Loucy (cell line): ENCODE measurements at regions not wholly inside any gene's neighbourhood (a gene's known extent, or its start where the extent isn't known, plus 50 kb on each side); places are given as distances from the start of the nearest gene placed in this dataset.

ENCODE experiments used
- H2AFZ ChIP-seq: fragments of 200-600 bp; sonication (generic); 2 replicates; pipeline ENCODE4 v1.6.0; 2016; ENCODE audit warnings: antibody characterized with exemption, mild to moderate bottlenecking, low read length, moderate library complexity
- H3F3A ChIP-seq: fragments of 200-600 bp; 2 replicates; pipeline ENCODE4 v1.6.0; 2016; ENCODE audit warnings: antibody characterized with exemption, low read depth, mild to moderate bottlenecking
- H3K27me3 ChIP-seq: fragments of 200-600 bp; sonication (generic); 2 replicates; pipeline ENCODE4 v1.6.1; 2014; ENCODE audit warnings: low read length, mild to moderate bottlenecking; ENCODE audit not compliant: insufficient read depth, poor library complexity, severe bottlenecking
- H3K36me3 ChIP-seq: fragments of 200-600 bp; sonication (generic); 2 replicates; pipeline ENCODE4 v1.6.1; 2016; ENCODE audit warnings: low read length; ENCODE audit not compliant: insufficient read depth
- H3K4me1 ChIP-seq: fragments of 200-600 bp; sonication (generic); 2 replicates; pipeline ENCODE4 v1.5.1; 2014; ENCODE audit warnings: low read length, mild to moderate bottlenecking; ENCODE audit not compliant: insufficient read depth, poor library complexity, severe bottlenecking
- H3K4me2 ChIP-seq: fragments of 200-600 bp; sonication (generic); 2 replicates; pipeline ENCODE4 v1.6.0; 2014; ENCODE audit warnings: antibody characterized with exemption, low read length, low read depth, mild to moderate bottlenecking; ENCODE audit not compliant: poor library complexity, severe bottlenecking
- H3K4me3 ChIP-seq: fragments of 200-600 bp; sonication (generic); 2 replicates; pipeline ENCODE4 v1.5.1; 2014; ENCODE audit warnings: low read length, mild to moderate bottlenecking, mixed read lengths; ENCODE audit not compliant: poor library complexity, severe bottlenecking
- H3K79me2 ChIP-seq: fragments of 200-600 bp; sonication (generic); 2 replicates; pipeline ENCODE4 v1.6.1; 2014; ENCODE audit warnings: low read length; ENCODE audit not compliant: insufficient read depth
- H3K9ac ChIP-seq: fragments of 200-600 bp; sonication (generic); 2 replicates; pipeline ENCODE4 v1.6.0; 2014; ENCODE audit warnings: mild to moderate bottlenecking, low read depth, low read length, moderate library complexity; ENCODE audit not compliant: poor library complexity, severe bottlenecking
- H3K9me2 ChIP-seq: fragments of 200-600 bp; sonication (generic); replicated peaks from 2 replicates; pipeline ENCODE4 v1.6.1; 2016; ENCODE audit warnings: low read depth, low read length, mixed read lengths
- H3K9me3 ChIP-seq: fragments of 200-600 bp; sonication (generic); 2 replicates; pipeline ENCODE4 v1.6.1; 2014; ENCODE audit warnings: mild to moderate bottlenecking, antibody characterized with exemption, low read length, low read depth; ENCODE audit not compliant: insufficient read depth
- H4K20me1 ChIP-seq: fragments of 200-600 bp; sonication (generic); 2 replicates; pipeline ENCODE4 v1.6.0; 2014; ENCODE audit warnings: antibody characterized with exemption, low read length, mild to moderate bottlenecking; ENCODE audit not compliant: insufficient read depth, poor library complexity, severe bottlenecking
- EZH2phosphoT487 ChIP-seq: fragments of 200-600 bp; IDR thresholded peaks from 2 replicates; pipeline ENCODE4 v1.6.1; 2018; ENCODE audit warnings: antibody characterized with exemption, mild to moderate bottlenecking, moderate library complexity, borderline replicate concordance
- TF ChIP-seq, protein P1 (sequence below): fragments of 200-600 bp; sonication (generic); conservative IDR thresholded peaks from 2 replicates; pipeline ENCODE4 v1.5.1; 2014; ENCODE audit warnings: mild to moderate bottlenecking, antibody characterized with exemption, low read length

DNA sequence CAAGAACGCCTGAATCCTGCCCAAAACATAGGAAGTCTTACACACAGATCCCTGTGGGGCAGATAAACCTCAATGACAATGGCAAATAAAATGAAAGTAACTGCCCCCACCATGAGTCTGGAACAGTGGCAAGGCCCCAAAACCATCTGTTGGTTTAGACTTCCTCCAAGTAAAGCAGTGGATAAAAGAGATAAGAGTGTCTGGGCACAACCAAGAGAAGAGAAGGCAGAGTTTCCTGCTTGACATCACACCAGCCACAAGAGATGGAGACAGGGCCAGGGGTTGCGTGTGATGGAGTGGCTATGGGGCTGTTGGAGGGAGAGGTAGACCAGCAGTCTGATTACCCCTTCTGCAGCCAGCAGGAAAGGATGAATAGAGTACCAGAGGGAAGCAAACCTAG, 212.1 kb upstream of the POU3F3 start:
- peak overlapping the region; percentile 38 for H3K4me3 ChIP-seq
- H3K4me1 ChIP-seq = peaks cover 50% of the 10 kb centered on the region
- H3K79me2 ChIP-seq = no peaks in the 10 kb centered on the region
- TF ChIP-seq EZH2phosphoT487 = no peak
- TF ChIP-seq, protein P1, sequence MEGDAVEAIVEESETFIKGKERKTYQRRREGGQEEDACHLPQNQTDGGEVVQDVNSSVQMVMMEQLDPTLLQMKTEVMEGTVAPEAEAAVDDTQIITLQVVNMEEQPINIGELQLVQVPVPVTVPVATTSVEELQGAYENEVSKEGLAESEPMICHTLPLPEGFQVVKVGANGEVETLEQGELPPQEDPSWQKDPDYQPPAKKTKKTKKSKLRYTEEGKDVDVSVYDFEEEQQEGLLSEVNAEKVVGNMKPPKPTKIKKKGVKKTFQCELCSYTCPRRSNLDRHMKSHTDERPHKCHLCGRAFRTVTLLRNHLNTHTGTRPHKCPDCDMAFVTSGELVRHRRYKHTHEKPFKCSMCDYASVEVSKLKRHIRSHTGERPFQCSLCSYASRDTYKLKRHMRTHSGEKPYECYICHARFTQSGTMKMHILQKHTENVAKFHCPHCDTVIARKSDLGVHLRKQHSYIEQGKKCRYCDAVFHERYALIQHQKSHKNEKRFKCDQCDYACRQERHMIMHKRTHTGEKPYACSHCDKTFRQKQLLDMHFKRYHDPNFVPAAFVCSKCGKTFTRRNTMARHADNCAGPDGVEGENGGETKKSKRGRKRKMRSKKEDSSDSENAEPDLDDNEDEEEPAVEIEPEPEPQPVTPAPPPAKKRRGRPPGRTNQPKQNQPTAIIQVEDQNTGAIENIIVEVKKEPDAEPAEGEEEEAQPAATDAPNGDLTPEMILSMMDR = no peak
- H4K20me1 ChIP-seq = no peaks in the 10 kb centered on the region
- peak overlapping the region; percentile 57 for H3K4me2 ChIP-seq
- no peak overlapping the region for H2AFZ ChIP-seq
- H3K9ac ChIP-seq = peak overlapping the region; percentile 4
- H3F3A ChIP-seq = no peaks in the 10 kb centered on the region; the same call in 1 of the 2 replicates
- H3K9me2 ChIP-seq = no peaks in the 10 kb centered on the region
- H3K27me3 ChIP-seq = no peaks in the 10 kb centered on the region
- H3K36me3 ChIP-seq = no peaks in the 10 kb centered on the region
- H3K9me3 ChIP-seq = no peaks in the 10 kb centered on the region

DNA sequence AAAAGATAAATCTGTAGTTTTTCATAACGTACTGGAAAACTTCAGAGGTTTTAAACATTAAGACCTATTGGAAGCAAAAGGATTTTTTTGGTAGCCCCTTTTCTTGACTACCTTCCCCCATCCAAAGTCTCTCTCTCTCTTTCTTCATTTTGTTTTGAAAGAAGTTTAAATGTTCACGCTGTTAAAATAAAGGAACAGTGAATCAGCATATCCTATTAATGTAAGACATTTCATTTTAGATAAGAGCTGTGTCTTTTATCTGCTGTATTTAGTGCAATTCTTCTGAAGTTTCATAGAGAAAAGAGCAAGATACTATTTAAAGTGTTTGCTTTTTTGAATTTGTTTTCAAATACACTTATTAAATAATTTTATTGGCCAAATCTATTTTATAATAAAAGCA, 205.5 kb upstream of the POU3F3 start:
- H2AFZ ChIP-seq = no peak overlapping the region
- no peaks in the 10 kb centered on the region for H3K79me2 ChIP-seq

DNA sequence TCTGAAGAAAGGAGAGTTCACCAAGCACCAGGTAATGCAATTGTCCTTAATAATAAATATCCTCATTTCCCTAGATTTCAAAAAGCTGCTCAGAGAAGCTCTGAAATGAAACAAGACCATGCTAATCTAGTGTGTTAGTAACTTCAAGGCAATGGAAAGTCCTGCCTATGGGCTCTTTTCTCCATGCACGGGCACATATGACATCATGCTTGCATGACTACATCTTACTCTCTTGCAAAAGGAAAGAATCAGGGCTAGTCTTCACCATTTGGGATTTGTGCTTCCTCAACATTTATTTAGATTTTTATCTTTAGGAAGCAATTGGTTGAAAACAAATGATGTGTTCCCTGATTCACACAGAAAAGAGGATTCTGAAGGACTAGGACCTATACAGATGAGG, 204.0 kb upstream of the POU3F3 start:
- H3K79me2 ChIP-seq = no peaks in the 10 kb centered on the region
- H3K9ac ChIP-seq = no peak overlapping the region
- H2AFZ ChIP-seq = 0 out of 2 replicates have a peak overlapping the region, but pooled peaks have one; percentile 11
- no peaks in the 10 kb centered on the region for H3F3A ChIP-seq
- H3K4me3 ChIP-seq = no peak overlapping the region
- H3K27me3 ChIP-seq = no peaks in the 10 kb centered on the region
- H3K9me3 ChIP-seq = no peaks in the 10 kb centered on the region
- no peak overlapping the region for H3K4me2 ChIP-seq
- TF ChIP-seq, protein P1 = no peak
- TF ChIP-seq EZH2phosphoT487 = no peak
- H3K36me3 ChIP-seq = no peaks in the 10 kb centered on the region
- peaks cover 15% of the 10 kb centered on the region for H3K4me1 ChIP-seq
- no peaks in the 10 kb centered on the region for H3K9me2 ChIP-seq
- no peaks in the 10 kb centered on the region for H4K20me1 ChIP-seq

More for the DNA sequence above, 205.5 kb upstream of the POU3F3 start:
- H3K4me3 ChIP-seq = no peak overlapping the region
- H3K9ac ChIP-seq = no peak overlapping the region
- no peaks in the 10 kb centered on the region for H3F3A ChIP-seq
- H3K9me2 ChIP-seq = no peaks in the 10 kb centered on the region
- H3K4me2 ChIP-seq = no peak overlapping the region
- H3K9me3 ChIP-seq = no peaks in the 10 kb centered on the region
- no peaks in the 10 kb centered on the region for H4K20me1 ChIP-seq
- H3K36me3 ChIP-seq = no peaks in the 10 kb centered on the region
- no peak for TF ChIP-seq EZH2phosphoT487
- TF ChIP-seq, protein P1 = no peak
- H3K4me1 ChIP-seq = peaks cover 20% of the 10 kb centered on the region
- no peaks in the 10 kb centered on the region for H3K27me3 ChIP-seq
